K562 (cell line): ENCODE measurements at regions not wholly inside any gene's neighbourhood (a gene's known extent, or its start where the extent isn't known, plus 50 kb on each side); places are given as distances from the start of the nearest gene placed in this dataset.

Experiments used
- ATAC-seq: fragments of 200-7000 bp; cut with Tn5 transposase; 3 replicates; pipeline ENCODE4 v1.9.1; 2020; ENCODE audit warnings: moderate library complexity
- BruUV-seq: library from RNA; stranded (reverse); fragments of 400-500 nt; replicated peaks from 2 replicates; lab custom pipeline; 2021; lab: Mats Ljungman, UMichigan
- CTCF ChIA-PET: fragments of 300-600 bp; formaldehyde crosslinking; extraction: SDS; loops from one replicate; lab custom pipeline; 2021; ENCODE audit warnings: low intra/inter-chr PET ratio; lab: Yijun Ruan, JAX
- POLR2A ChIA-PET: fragments of 300-600, 350-650 bp; sonication (Branson Sonifier 250); formaldehyde crosslinking; extraction: SDS; loops from one replicate; lab custom pipeline; 2021; ENCODE audit warnings: antibody characterized with exemption, inconsistent platforms; lab: Yijun Ruan, JAX
- DNase-seq, 4 experiments: peaks; one replicate each; pipeline versions ENCODE4 v3.0.0 to v3.0.0-alpha.2; 2011 to 2018; ENCODE audit warnings: low spot score in 3 of 4, mixed read lengths in 3 of 4; ENCODE audit errors: extremely low read depth in 1 of 4
- FAIRE-seq: peaks from 2 replicates; lab custom pipeline; 2011; peaks lifted over from hg19 to GRCh38; lab: Jason Lieb, UNC
- H2AFZ ChIP-seq: 2 replicates; pipeline ENCODE4 v1.6.0; 2011; ENCODE audit warnings: low read depth, low read length, control low read depth, inconsistent platforms
- H3K27ac ChIP-seq: fragments of 200-600 bp; 3 replicates; pipeline ENCODE4 v1.8.0; 2011; ENCODE audit warnings: low read depth, mild to moderate bottlenecking, control low read depth, inconsistent platforms, low read length, moderate library complexity, mixed read lengths; ENCODE audit errors: extremely low read depth
- H3K27me3 ChIP-seq, 2 experiments: fragments of 300-600 bp in 1 of 2; 2 replicates in 1 of 2; 3 replicates in 1 of 2; pipeline versions ENCODE4 v1.6.0 to v1.8.0; 2011; ENCODE audit warnings: inconsistent platforms in 2 of 2, low read length in 2 of 2, mild to moderate bottlenecking in 1 of 2, mixed read lengths in 1 of 2, moderate library complexity in 1 of 2; ENCODE audit not compliant: control insufficient read depth in 2 of 2, insufficient read depth in 2 of 2
- H3K36me3 ChIP-seq: fragments of 300-600 bp; 3 replicates; pipeline ENCODE4 v1.8.0; 2011; ENCODE audit warnings: mild to moderate bottlenecking, low read length, inconsistent platforms; ENCODE audit not compliant: control insufficient read depth, insufficient read depth
- H3K4me1 ChIP-seq, 2 experiments: fragments of 200-600 bp in 1 of 2; replicated peaks in 1 of 2; 2 replicates in 1 of 2; 3 replicates in 1 of 2; pipeline versions ENCODE4 v1.5.1 to v1.8.0; 2011; ENCODE audit warnings: inconsistent platforms in 2 of 2, low read length in 2 of 2, mild to moderate bottlenecking in 1 of 2, mixed read lengths in 1 of 2, moderate library complexity in 1 of 2; ENCODE audit not compliant: control insufficient read depth in 2 of 2, insufficient read depth in 2 of 2
- H3K4me2 ChIP-seq: 2 replicates; pipeline ENCODE4 v1.6.1; 2011; ENCODE audit warnings: low read length, control low read depth, inconsistent platforms, mixed read lengths; ENCODE audit not compliant: insufficient read depth
- H3K4me3 ChIP-seq: fragments of 200-600 bp; sonication (generic), shearing (Covaris generic); 2 replicates; pipeline ENCODE4 v1.5.1; 2016; ENCODE audit warnings: control low read depth, inconsistent platforms
- H3K79me2 ChIP-seq: fragments of 200-600 bp; 3 replicates; pipeline ENCODE4 v1.8.0; 2011; ENCODE audit warnings: low read length, inconsistent platforms; ENCODE audit not compliant: control insufficient read depth, insufficient read depth
- H3K9ac ChIP-seq, 2 experiments: 2 replicates each; pipeline versions ENCODE4 v1.6.0 to v1.6.1; 2011; ENCODE audit warnings: low read depth in 2 of 2, low read length in 2 of 2, control low read depth in 1 of 2, inconsistent platforms in 1 of 2, mild to moderate bottlenecking in 1 of 2, mixed read lengths in 1 of 2; ENCODE audit not compliant: insufficient read depth in 1 of 2
- H3K9me1 ChIP-seq: one replicate; pipeline ENCODE4 v1.6.0; 2011; ENCODE audit warnings: inconsistent platforms, mild to moderate bottlenecking, low read length, moderate library complexity; ENCODE audit not compliant: control insufficient read depth, insufficient read depth
- H3K9me3 ChIP-seq: replicated peaks from 2 replicates; pipeline ENCODE4 v1.5.1; 2011; ENCODE audit warnings: low read depth, low read length, inconsistent platforms; ENCODE audit not compliant: control insufficient read depth, insufficient read depth
- H4K20me1 ChIP-seq: replicated peaks from 2 replicates; pipeline ENCODE4 v1.6.1; 2011; ENCODE audit warnings: low read length, inconsistent platforms, mixed read lengths; ENCODE audit not compliant: control insufficient read depth, insufficient read depth
- CBFA2T2 ChIP-seq: fragments of 450-650 bp; conservative IDR thresholded peaks from 2 replicates; pipeline ENCODE4 v1.6.1; 2017; ENCODE audit warnings: mild to moderate bottlenecking
- CEBPZ ChIP-seq: fragments of 150-350 bp; IDR thresholded peaks from 2 replicates; pipeline ENCODE4 v1.6.1; 2014; ENCODE audit warnings: low read depth, mild to moderate bottlenecking, low read length, borderline replicate concordance
- GMEB1 ChIP-seq: fragments of 250-450 bp; sonication (Bioruptor Pico); IDR thresholded peaks from 2 replicates; pipeline ENCODE4 v1.4.0; 2020; ENCODE audit warnings: mild to moderate bottlenecking
- HNRNPLL ChIP-seq: fragments of 200-400 bp; formaldehyde crosslinking; IDR thresholded peaks from 2 replicates; pipeline ENCODE4 v1.6.1; 2017; ENCODE audit warnings: low read length, low read depth, mild to moderate bottlenecking; ENCODE audit not compliant: poor library complexity, severe bottlenecking
- MCM7 ChIP-seq, 2 experiments: fragments of 450-650 bp; IDR thresholded peaks; 2 replicates each; pipeline ENCODE4 v1.6.1; 2016 to 2018
- MTA2 ChIP-seq: fragments of 450-650 bp; IDR thresholded peaks from 2 replicates; pipeline ENCODE4 v1.6.1; 2016; ENCODE audit warnings: low read depth
- MYC ChIP-seq, 2 experiments: fragments of 250-450 bp in 1 of 2; sonication (Bioruptor Pico) in 1 of 2; IDR thresholded peaks; 2 replicates each; pipeline versions ENCODE4 v1.5.1 to v1.6.1; 2012 to 2021; ENCODE audit warnings: low read depth in 2 of 2, borderline replicate concordance in 1 of 2, improper control_type of control experiment in 1 of 2, low read length in 1 of 2, mild to moderate bottlenecking in 1 of 2, moderate library complexity in 1 of 2
- NR2C1 ChIP-seq, 2 experiments: fragments of 450-650 bp; IDR thresholded peaks; 2 replicates each; pipeline ENCODE4 v1.6.1; 2017; ENCODE audit warnings: mild to moderate bottlenecking in 2 of 2, antibody characterized with exemption in 1 of 2, inconsistent platforms in 1 of 2, missing compliant biosample characterization in 1 of 2, missing genetic modification characterization in 1 of 2
- PHF21A ChIP-seq: fragments of 450-650 bp; IDR thresholded peaks from 2 replicates; pipeline ENCODE4 v1.6.1; 2017; ENCODE audit warnings: low read depth, borderline replicate concordance
- PHF8 ChIP-seq: fragments of 200-600 bp; sonication (generic); IDR thresholded peaks from 2 replicates; pipeline ENCODE4 v1.6.1; 2012; ENCODE audit warnings: mixed run types, mild to moderate bottlenecking, inconsistent platforms, low read length, moderate library complexity, borderline replicate concordance
- RHOXF2B ChIP-seq: fragments of 250-450 bp; sonication (Bioruptor Pico); conservative IDR thresholded peaks from 2 replicates; pipeline ENCODE4 v1.5.1; 2021
- SMAD2 ChIP-seq: fragments of 150-350 bp; IDR thresholded peaks from 2 replicates; pipeline ENCODE4 v1.6.1; 2014; ENCODE audit warnings: low read depth, mild to moderate bottlenecking, low read length
- TAF9B ChIP-seq: fragments of 450-650 bp; IDR thresholded peaks from 2 replicates; pipeline ENCODE4 v1.6.1; 2018; ENCODE audit warnings: mild to moderate bottlenecking; ENCODE audit not compliant: partially characterized antibody
- ZKSCAN1 ChIP-seq: fragments of 150-350 bp; IDR thresholded peaks from 2 replicates; pipeline ENCODE4 v1.6.1; 2016; ENCODE audit warnings: low read depth, low read length
- ZNF354B ChIP-seq: fragments of 250-450 bp; sonication (Bioruptor Pico); IDR thresholded peaks from 2 replicates; pipeline ENCODE4 v1.4.0; 2020
- ZNF764 ChIP-seq: fragments of 250-450 bp; sonication (Bioruptor Pico); IDR thresholded peaks from 2 replicates; pipeline ENCODE4 v1.4.0; 2020; ENCODE audit warnings: low read depth, mild to moderate bottlenecking, moderate library complexity
- WGBS: fragments of 100-300 bp; shearing (Covaris generic); methylation state at CpG from one replicate; pipeline ENCODE4 v1.1.6; 2016; ENCODE audit warnings: low coverage, mixed read lengths; ENCODE audit not compliant: insufficient coverage; ENCODE audit errors: missing lambda C conversion rate; 5-methylcytosine and 5-hydroxymethylcytosine counted together
- in situ Hi-C: fragments of 300-500 bp; cut with MboI; formaldehyde crosslinking; loops from 4 replicates; pipeline ENCODE4 v1.15.0; 2018; ENCODE audit warnings: inconsistent platforms, mixed read lengths
- intact Hi-C: fragments of 100-400 bp; cut with micrococcal nuclease; formaldehyde crosslinking; loops from 2 replicates; pipeline ENCODE4 v1.14.2; 2022
- TF ChIP-seq, protein P1 (sequence below): fragments of 450-650 bp; formaldehyde crosslinking; IDR thresholded peaks from 2 replicates; pipeline ENCODE4 v1.4.0; 2020; ENCODE audit warnings: mild to moderate bottlenecking, mixed read lengths

GRCh38 chr14:76641541-76641940, 119.7 kb upstream of the VASH1 start:
- Histone ChIP-seq H2AFZ (no peak overlapping the region), H3K27me3 (peaks cover 6 to 38% of the 10 kb centered on the region in 2 experiments; a peak in 4 of 5 replicates), H3K9me1 (no peaks in the 10 kb centered on the region), H3K4me1 (no peaks in the 10 kb centered on the region), H4K20me1 (no peaks in the 10 kb centered on the region), H3K9ac (no peak overlapping the region), H3K36me3 (no peaks in the 10 kb centered on the region), H3K79me2 (no peaks in the 10 kb centered on the region), H3K27ac (no peak overlapping the region), H3K4me3 (no peak overlapping the region), H3K4me2 (no peak overlapping the region), H3K9me3 (no peaks in the 10 kb centered on the region)
- in situ Hi-C loops (no loop called here), intact Hi-C loops (loop anchor here (10.0 kb wide), 2 partner anchors 247 to 927 kb away; no protein-coding TSS in a partner anchor)
- ATAC-seq (no peak), FAIRE-seq (no peak), DNase-seq (no peak)
- ChIA-PET CTCF (no interaction called here), POLR2A (interaction anchor here (0.9 to 1.0 kb wide), 2 partner anchors 140 to 670 kb away, joined by 3 to 4 read pairs; no protein-coding TSS in a partner anchor)
- 0% methylated on average over 2 of the region's 4 CpGs for WGBS
- no TSS peak for BruUV-seq
- TF ChIP-seq TAF9B, result no peak
- TF ChIP-seq HNRNPLL, result no peak
- no peak for TF ChIP-seq MCM7 (IDR thresholded peaks at IDR 0.05)
- TF ChIP-seq PHF8, result no peak
- TF ChIP-seq CEBPZ, result no peak
- no peak for TF ChIP-seq MYC (IDR thresholded peaks at IDR 0.05; ENCODE audit: low read depth, low read length)
- TF ChIP-seq MYC (CRISPR knock-in tag; IDR thresholded peaks at IDR 0.05; ENCODE audit: borderline replicate concordance, low read depth), result no peak
- TF ChIP-seq MTA2, result no peak
- no peak for TF ChIP-seq SMAD2
- TF ChIP-seq NR2C1 (IDR thresholded peaks at IDR 0.05), result no peak
- no peak for TF ChIP-seq NR2C1 (tag; IDR thresholded peaks at IDR 0.05)
- TF ChIP-seq GMEB1 (CRISPR knock-in tag), result no peak
- TF ChIP-seq, protein P1, sequence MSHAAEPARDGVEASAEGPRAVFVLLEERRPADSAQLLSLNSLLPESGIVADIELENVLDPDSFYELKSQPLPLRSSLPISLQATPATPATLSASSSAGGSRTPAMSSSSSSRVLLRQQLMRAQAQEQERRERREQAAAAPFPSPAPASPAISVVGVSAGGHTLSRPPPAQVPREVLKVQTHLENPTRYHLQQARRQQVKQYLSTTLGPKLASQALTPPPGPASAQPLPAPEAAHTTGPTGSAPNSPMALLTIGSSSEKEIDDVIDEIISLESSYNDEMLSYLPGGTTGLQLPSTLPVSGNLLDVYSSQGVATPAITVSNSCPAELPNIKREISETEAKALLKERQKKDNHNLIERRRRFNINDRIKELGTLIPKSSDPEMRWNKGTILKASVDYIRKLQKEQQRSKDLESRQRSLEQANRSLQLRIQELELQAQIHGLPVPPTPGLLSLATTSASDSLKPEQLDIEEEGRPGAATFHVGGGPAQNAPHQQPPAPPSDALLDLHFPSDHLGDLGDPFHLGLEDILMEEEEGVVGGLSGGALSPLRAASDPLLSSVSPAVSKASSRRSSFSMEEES (CRISPR knock-in tag), result no peak
- TF ChIP-seq ZNF764 (CRISPR knock-in tag), result no peak
- TF ChIP-seq RHOXF2B (CRISPR knock-in tag), result no peak
- TF ChIP-seq ZNF354B (CRISPR knock-in tag), result no peak
- TF ChIP-seq CBFA2T2, result no peak
- no peak for TF ChIP-seq PHF21A
- no peak for TF ChIP-seq ZKSCAN1
